Trophoblast cell (in vitro differentiated cells and primary cell): ENCODE measurements at regions not wholly inside any gene's neighbourhood (a gene's known extent, or its start where the extent isn't known, plus 50 kb on each side); places are given as distances from the start of the nearest gene placed in this dataset.
A peak's percentile ranks its signal among the peaks of the same experiment; 100 is the strongest.

Experiments
- DNase-seq, 2 donors: peaks; one replicate each; pipeline ENCODE4 v3.0.0-alpha.2; 2016
- H2AFZ ChIP-seq: 2 replicates; pipeline ENCODE4 v1.6.1; 2013; ENCODE audit warnings: low read length, moderate library complexity, mild to moderate bottlenecking; ENCODE audit not compliant: insufficient read depth, poor library complexity
- H2AK5ac ChIP-seq: 2 replicates; pipeline ENCODE4 v1.6.1; 2013; ENCODE audit warnings: mild to moderate bottlenecking, low read length
- H2BK120ac ChIP-seq: 2 replicates; pipeline ENCODE4 v1.6.1; 2013; ENCODE audit warnings: low read length, mild to moderate bottlenecking, moderate library complexity; ENCODE audit not compliant: insufficient read depth, poor library complexity
- H2BK12ac ChIP-seq: 2 replicates; pipeline ENCODE4 v1.6.1; 2013; ENCODE audit warnings: mild to moderate bottlenecking, low read length, moderate library complexity
- H2BK5ac ChIP-seq: 2 replicates; pipeline ENCODE4 v1.6.1; 2013; ENCODE audit warnings: low read length, low read depth, moderate library complexity, mild to moderate bottlenecking; ENCODE audit not compliant: poor library complexity
- H3K14ac ChIP-seq: 2 replicates; pipeline ENCODE4 v1.6.1; 2013; ENCODE audit warnings: mild to moderate bottlenecking, low read length
- H3K18ac ChIP-seq: 2 replicates; pipeline ENCODE4 v1.6.1; 2013; ENCODE audit warnings: mild to moderate bottlenecking, low read length
- H3K23ac ChIP-seq: 2 replicates; pipeline ENCODE4 v1.6.1; 2013; ENCODE audit warnings: low read length
- H3K27ac ChIP-seq: 2 replicates; pipeline ENCODE4 v1.5.1; 2013; ENCODE audit warnings: low read depth, mild to moderate bottlenecking, inconsistent platforms, low read length, moderate library complexity
- H3K27me3 ChIP-seq: 2 replicates; pipeline ENCODE4 v1.6.1; 2013; ENCODE audit warnings: inconsistent platforms, mild to moderate bottlenecking, low read length, moderate library complexity; ENCODE audit not compliant: insufficient read depth
- H3K36me3 ChIP-seq, 2 experiments: 1 replicate in 1 of 2; 2 replicates in 1 of 2; pipeline ENCODE4 v1.6.1; 2013; ENCODE audit warnings: low read length in 2 of 2, mild to moderate bottlenecking in 2 of 2, moderate library complexity in 1 of 2; ENCODE audit not compliant: insufficient read depth in 2 of 2, control insufficient read depth in 1 of 2
- H3K4ac ChIP-seq: 2 replicates; pipeline ENCODE4 v1.6.1; 2013; ENCODE audit warnings: low read depth, mild to moderate bottlenecking, low read length, moderate library complexity
- H3K4me1 ChIP-seq, 2 experiments: 1 replicate in 1 of 2; 2 replicates in 1 of 2; pipeline ENCODE4 v1.6.1; 2013; ENCODE audit warnings: low read length in 2 of 2, mild to moderate bottlenecking in 2 of 2, moderate library complexity in 1 of 2; ENCODE audit not compliant: insufficient read depth in 2 of 2, control insufficient read depth in 1 of 2
- H3K4me2 ChIP-seq: 2 replicates; pipeline ENCODE4 v1.6.1; 2013; ENCODE audit warnings: inconsistent platforms, mild to moderate bottlenecking, low read length, moderate library complexity
- H3K4me3 ChIP-seq: 2 replicates; pipeline ENCODE4 v1.5.1; 2013; ENCODE audit warnings: mild to moderate bottlenecking, low read depth, low read length, inconsistent platforms
- H3K79me1 ChIP-seq: one replicate; pipeline ENCODE4 v1.6.1; 2013; ENCODE audit warnings: low read length
- H3K79me2 ChIP-seq: 2 replicates; pipeline ENCODE4 v1.6.1; 2013; ENCODE audit warnings: low read length, mild to moderate bottlenecking; ENCODE audit not compliant: control insufficient read depth, insufficient read depth, poor library complexity
- H3K9ac ChIP-seq: 2 replicates; pipeline ENCODE4 v1.6.1; 2013; ENCODE audit warnings: mild to moderate bottlenecking, low read length
- H3K9me3 ChIP-seq: 2 replicates; pipeline ENCODE4 v1.6.1; 2013; ENCODE audit warnings: low read depth, mild to moderate bottlenecking, control low read depth, inconsistent platforms, low read length; ENCODE audit not compliant: insufficient read depth
- H4K12ac ChIP-seq: 2 replicates; pipeline ENCODE4 v1.6.1; 2013; ENCODE audit warnings: low read depth, mild to moderate bottlenecking, low read length, moderate library complexity
- H4K8ac ChIP-seq: 2 replicates; pipeline ENCODE4 v1.6.1; 2013; ENCODE audit warnings: low read depth, mild to moderate bottlenecking, low read length, moderate library complexity
- H4K91ac ChIP-seq: one replicate; pipeline ENCODE4 v1.6.1; 2013; ENCODE audit warnings: low read depth, mild to moderate bottlenecking, low read length, moderate library complexity
- WGBS: extraction: QIAGEN DNeasy Blood & Tissue Kit; methylation state at CpG from one replicate; pipeline ENCODE4 v1.1.7; 2013; ENCODE audit warnings: missing lambda C conversion rate; ENCODE audit not compliant: insufficient read length, insufficient coverage; ENCODE audit errors: extremely low coverage; 5-methylcytosine and 5-hydroxymethylcytosine counted together

- no peak overlapping the region for H2AFZ ChIP-seq
- peaks cover 2% of the 10 kb centered on the region for H3K9me3 ChIP-seq
- H2BK12ac ChIP-seq = no peak overlapping the region
- no peak overlapping the region for H2BK5ac ChIP-seq
- H3K79me1 ChIP-seq = no peaks in the 10 kb centered on the region
- no peak overlapping the region for H3K18ac ChIP-seq
- H3K9ac ChIP-seq = no peak overlapping the region
- no peak overlapping the region for H4K91ac ChIP-seq
- no peak overlapping the region for H3K27ac ChIP-seq
- no peaks in the 10 kb centered on the region for H3K79me2 ChIP-seq
- no peak overlapping the region for H3K4ac ChIP-seq
- peaks cover 0 to 3% of the 10 kb centered on the region in 2 experiments for H3K4me1 ChIP-seq
- no CpG with 5 or more reads among the region's 15 CpGs for WGBS
- no peak overlapping the region for H2BK120ac ChIP-seq
- no peak overlapping the region for H3K14ac ChIP-seq
- no peak overlapping the region for H4K8ac ChIP-seq
- no peak overlapping the region for H2AK5ac ChIP-seq
- H4K12ac ChIP-seq = no peak overlapping the region
- no peak overlapping the region for H3K4me3 ChIP-seq
- H3K27me3 ChIP-seq = no peaks in the 10 kb centered on the region
- DNase-seq = peak; percentile 58 to 79
- no peaks in the 10 kb centered on the region for H3K36me3 ChIP-seq
- no peak overlapping the region for H3K4me2 ChIP-seq
- no peak overlapping the region for H3K23ac ChIP-seq
Observed at GRCh38 chr10:2927958-2928840, 139.1 kb upstream of the PFKP start.

GRCh38 chr10:2926918-2927660 is 140.3 kb upstream of the PFKP start:
- no peak overlapping the region for H3K14ac ChIP-seq
- H3K4ac ChIP-seq = no peak overlapping the region
- peaks cover 0 to 3% of the 10 kb centered on the region in 2 experiments for H3K4me1 ChIP-seq
- no peak overlapping the region for H4K91ac ChIP-seq
- WGBS = no CpG with 5 or more reads among the region's 9 CpGs
- no peaks in the 10 kb centered on the region for H3K79me1 ChIP-seq
- H4K8ac ChIP-seq = no peak overlapping the region
- no peak overlapping the region for H3K27ac ChIP-seq
- no peak overlapping the region for H3K18ac ChIP-seq
- no peak overlapping the region for H2AK5ac ChIP-seq
- H3K9me3 ChIP-seq = peaks cover 2% of the 10 kb centered on the region
- no peak overlapping the region for H4K12ac ChIP-seq
- no peaks in the 10 kb centered on the region for H3K27me3 ChIP-seq
- DNase-seq = no peak
- H2BK120ac ChIP-seq = no peak overlapping the region
- H3K4me2 ChIP-seq = no peak overlapping the region
- no peak overlapping the region for H3K4me3 ChIP-seq
- no peak overlapping the region for H3K23ac ChIP-seq
- no peaks in the 10 kb centered on the region for H3K36me3 ChIP-seq
- H2BK5ac ChIP-seq = no peak overlapping the region
- H2BK12ac ChIP-seq = no peak overlapping the region
- no peak overlapping the region for H3K9ac ChIP-seq
- H2AFZ ChIP-seq = no peak overlapping the region
- no peaks in the 10 kb centered on the region for H3K79me2 ChIP-seq

GRCh38 chr10:2925631-2926030 is 141.7 kb upstream of the PFKP start:
- H2AFZ ChIP-seq = no peak overlapping the region
- H3K9ac ChIP-seq = no peak overlapping the region
- H2BK120ac ChIP-seq = no peak overlapping the region
- no peak overlapping the region for H2BK12ac ChIP-seq
- no peak overlapping the region for H3K14ac ChIP-seq
- H3K27me3 ChIP-seq = no peaks in the 10 kb centered on the region
- H4K12ac ChIP-seq = no peak overlapping the region
- no peak for DNase-seq
- no peak overlapping the region for H3K27ac ChIP-seq
- no peak overlapping the region for H3K23ac ChIP-seq
- H3K4me2 ChIP-seq = no peak overlapping the region
- H3K79me2 ChIP-seq = no peaks in the 10 kb centered on the region
- no peaks in the 10 kb centered on the region for H3K79me1 ChIP-seq
- no peak overlapping the region for H4K8ac ChIP-seq
- H3K18ac ChIP-seq = no peak overlapping the region
- peaks cover 0 to 3% of the 10 kb centered on the region in 2 experiments for H3K4me1 ChIP-seq
- no CpG with 5 or more reads among the region's 7 CpGs for WGBS
- no peak overlapping the region for H2BK5ac ChIP-seq
- peaks cover 4% of the 10 kb centered on the region for H3K9me3 ChIP-seq
- no peaks in the 10 kb centered on the region for H3K36me3 ChIP-seq
- H2AK5ac ChIP-seq = no peak overlapping the region
- no peak overlapping the region for H3K4me3 ChIP-seq
- no peak overlapping the region for H3K4ac ChIP-seq
- H4K91ac ChIP-seq = no peak overlapping the region

GRCh38 chr10:2924431-2924830 is 142.9 kb upstream of the PFKP start:
- Histone ChIP-seq H3K18ac (no peak overlapping the region), H2BK120ac (no peak overlapping the region), H3K27ac (no peak overlapping the region), H3K23ac (no peak overlapping the region), H2AK5ac (no peak overlapping the region), H3K9me3 (peaks cover 4% of the 10 kb centered on the region), H4K91ac (no peak overlapping the region), H3K79me1 (no peaks in the 10 kb centered on the region), H3K14ac (no peak overlapping the region), H4K8ac (no peak overlapping the region), H3K4me2 (no peak overlapping the region), H3K27me3 (no peaks in the 10 kb centered on the region), H2BK5ac (no peak overlapping the region), H3K79me2 (no peaks in the 10 kb centered on the region), H4K12ac (no peak overlapping the region), H3K9ac (no peak overlapping the region), H3K4ac (no peak overlapping the region), H2AFZ (no peak overlapping the region), H3K36me3 (no peaks in the 10 kb centered on the region), H3K4me3 (no peak overlapping the region), H3K4me1 (peaks cover 0 to 5% of the 10 kb centered on the region in 2 experiments), H2BK12ac (no peak overlapping the region)
- DNase-seq = no peak
- no CpG with 5 or more reads among the region's 10 CpGs for WGBS
